Ovary (tissue), 3 donors: ENCODE measurements at regions not wholly inside any gene's neighbourhood (a gene's known extent, or its start where the extent isn't known, plus 50 kb on each side); places are given as distances from the start of the nearest gene placed in this dataset.
"Not testable (repeated sequence)": the region's sequence is repeated elsewhere in the genome, so short reads cannot be mapped to it uniquely, and the experiment has no call there.

Experiments used
- CTCF ChIP-seq, 3 donors: fragments of 450-650 bp in 2 of 3; fragments of 200-600 bp in 1 of 3; IDR thresholded peaks; one replicate each; pipeline versions ENCODE4 v1.5.1 to v1.8.0; 2016 to 2022; ENCODE audit warnings: antibody characterized with exemption in 3 of 3, mild to moderate bottlenecking in 1 of 3
- POLR2A ChIP-seq: fragments of 450-650 bp; IDR thresholded peaks from one replicate; pipeline ENCODE4 v1.6.1; 2017; ENCODE audit warnings: antibody characterized with exemption, mild to moderate bottlenecking, moderate library complexity
- donor health status: DM: no; HTN: no; CAD: no.

GRCh38 chr17:53455943-53456342, 366.8 kb upstream of the KIF2B start:
- not testable (repeated sequence) for TF ChIP-seq CTCF (IDR thresholded peaks at IDR 0.05); POLR2A
